Stimulated activated CD8-positive, alpha-beta memory T cell treated with anti-CD3 and anti-CD28 coated beads, Interleukin-7, amount 100 ng/mL, for 48 hours (primary cell): ENCODE measurements at regions not wholly inside any gene's neighbourhood (a gene's known extent, or its start where the extent isn't known, plus 50 kb on each side); places are given as distances from the start of the nearest gene placed in this dataset.

ENCODE experiments used
- DNase-seq, 2 donors: peaks; one replicate each; pipeline ENCODE4 v3.0.0-alpha.2; 2020; ENCODE audit warnings: low read depth in 1 of 2; ENCODE audit errors: extremely low read depth in 1 of 2

- DNase-seq, result no peak
Observed at GRCh38 chr21:41671859-41672542, 94.9 kb downstream of the RIPK4 start.

- DNase-seq, result no peak
Observed at GRCh38 chr21:41671212-41671762, 95.6 kb downstream of the RIPK4 start.

- DNase-seq, result no peak
Observed at GRCh38 chr21:41670056-41670805, 96.6 kb downstream of the RIPK4 start.

GRCh38 chr21:41669533-41669830 is 97.4 kb downstream of the RIPK4 start:
- no peak for DNase-seq

- DNase-seq, result no peak
Observed at GRCh38 chr21:41668686-41669532, 97.9 kb downstream of the RIPK4 start.

GRCh38 chr21:41668051-41668541 is 98.8 kb downstream of the RIPK4 start:
- no peak for DNase-seq

GRCh38 chr21:41667136-41667535 is 99.7 kb downstream of the RIPK4 start:
- no peak for DNase-seq

GRCh38 chr21:41666641-41667081 is 100.2 kb downstream of the RIPK4 start:
- DNase-seq, result no peak

- no peak for DNase-seq
Observed at GRCh38 chr21:41665766-41666595, 100.9 kb downstream of the RIPK4 start.

GRCh38 chr21:41664881-41665765 is 101.7 kb downstream of the RIPK4 start:
- no peak for DNase-seq

- DNase-seq, result no peak
Observed at GRCh38 chr21:41663805-41664788, 102.8 kb downstream of the RIPK4 start.

- DNase-seq, result no peak
Observed at GRCh38 chr21:41662761-41663160, 104.1 kb downstream of the RIPK4 start.

GRCh38 chr21:41662161-41662560 is 104.7 kb downstream of the RIPK4 start:
- DNase-seq, result no peak

- no peak for DNase-seq
Observed at GRCh38 chr21:41660748-41661147, 106.1 kb downstream of the RIPK4 start.

GRCh38 chr21:41659791-41660560 is 106.9 kb downstream of the RIPK4 start:
- no peak for DNase-seq

GRCh38 chr21:41656946-41657525 is 109.8 kb downstream of the RIPK4 start:
- DNase-seq, result no peak

- DNase-seq, result no peak
Observed at GRCh38 chr21:41655259-41655658, 111.6 kb downstream of the RIPK4 start.
